HG03520 (cell line): ENCODE measurements at regions not wholly inside any gene's neighbourhood (a gene's known extent, or its start where the extent isn't known, plus 50 kb on each side); places are given as distances from the start of the nearest gene placed in this dataset.

Experiments
- ATAC-seq: cut with Tn5 transposase; IDR thresholded peaks from one replicate; pipeline ENCODE4 v1.9.1; 2021; ENCODE audit warnings: mild to moderate bottlenecking, moderate library complexity; ENCODE audit not compliant: unreplicated experiment

DNA sequence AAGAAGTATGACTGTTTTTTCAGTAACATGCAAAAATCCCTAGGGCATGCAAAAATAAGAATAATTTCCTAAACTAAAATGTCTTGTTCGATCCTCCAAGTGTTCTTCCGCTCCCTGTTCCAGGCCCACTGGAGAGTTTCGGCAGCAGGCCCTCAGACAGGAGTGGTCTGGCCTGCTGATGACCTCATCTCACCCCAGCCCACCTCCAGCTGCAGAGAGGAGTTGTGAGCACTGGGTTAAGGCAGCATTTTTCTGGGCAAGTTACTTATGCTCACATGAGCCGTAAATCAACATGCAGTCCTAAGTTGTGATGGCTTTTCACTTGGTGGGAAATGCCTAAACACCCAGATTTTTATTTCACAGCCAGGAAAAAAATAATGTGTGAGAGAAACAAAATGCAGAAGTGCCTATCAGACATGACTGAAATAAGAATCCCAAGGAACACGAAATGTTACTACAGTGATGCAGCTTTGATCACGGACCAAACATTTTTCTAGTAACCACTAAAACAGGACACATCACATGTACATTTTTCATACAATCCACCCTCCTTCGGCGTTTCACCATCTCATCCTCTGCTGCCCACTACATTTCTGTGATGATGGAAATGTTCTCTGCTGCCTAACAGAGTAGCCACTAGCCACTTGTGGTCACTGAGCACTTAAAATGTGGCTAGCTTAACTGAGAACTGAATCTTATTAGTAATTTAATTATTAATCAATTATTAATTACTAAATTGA lies 153.3 kb upstream of the TBL1X start:
- no peak for ATAC-seq

DNA sequence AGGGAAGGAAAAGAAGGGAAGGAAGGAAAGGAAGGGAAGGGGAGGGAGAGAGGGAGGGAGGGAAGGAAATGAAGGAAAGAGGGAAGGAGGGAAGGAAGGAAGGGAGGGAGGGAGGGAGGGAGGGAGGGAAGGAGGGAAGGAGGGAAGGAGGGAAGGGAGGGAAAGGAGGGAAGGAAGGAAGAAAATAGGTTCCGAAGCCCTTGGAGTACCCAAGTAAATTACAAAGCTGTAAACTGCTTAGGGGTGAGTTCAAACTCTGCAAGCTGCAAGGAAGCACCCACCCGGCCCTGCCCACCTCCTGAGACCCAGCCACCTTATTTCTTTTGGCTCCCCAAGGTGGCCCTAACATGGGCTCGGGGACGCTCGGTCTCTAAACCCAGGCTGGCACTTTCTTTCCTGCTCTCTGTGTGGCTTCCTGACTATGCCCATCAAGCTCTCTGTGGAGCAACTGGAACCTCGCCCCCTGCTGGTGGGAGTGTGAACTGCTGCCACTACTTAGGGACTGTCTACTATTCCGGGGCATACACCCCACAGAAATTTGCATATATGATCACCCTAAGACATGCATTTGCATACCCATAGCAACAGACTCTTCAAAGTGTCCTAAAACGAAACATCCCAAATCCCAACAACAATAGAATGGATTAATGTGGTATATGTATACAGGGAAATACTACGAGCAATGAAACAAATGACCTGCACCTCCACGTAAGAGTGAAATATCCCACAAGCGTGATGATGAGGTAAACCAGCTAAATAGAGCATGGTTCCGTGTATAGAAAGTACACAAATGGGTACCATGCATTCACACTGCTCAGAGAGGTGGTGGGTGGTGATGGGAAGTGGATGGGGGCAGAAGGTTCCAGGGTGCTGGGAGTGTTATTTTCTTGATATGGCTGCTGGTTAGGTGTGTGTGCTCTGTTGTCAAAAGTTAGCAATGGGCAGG lies 151.7 kb upstream of the TBL1X start:
- peak; percentile 95 for ATAC-seq

DNA sequence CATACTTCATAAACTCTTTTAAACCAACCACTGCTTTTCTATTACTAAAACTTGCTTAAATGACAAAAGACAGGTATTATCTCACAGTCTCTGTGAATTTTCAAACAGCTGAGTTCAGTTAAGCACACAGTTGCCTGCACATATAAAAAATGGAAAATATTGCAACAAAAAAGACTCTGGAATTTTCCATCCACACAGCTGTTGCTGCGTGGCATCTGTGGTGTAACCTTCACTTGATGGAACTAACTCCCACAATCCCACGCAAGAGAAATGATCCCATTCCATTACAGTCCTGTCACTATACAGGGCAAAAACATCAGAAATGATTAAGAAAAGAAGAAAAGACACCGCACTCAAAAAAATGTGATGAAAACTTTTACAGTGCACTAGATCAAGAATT lies 149.8 kb upstream of the TBL1X start:
- no peak for ATAC-seq

DNA sequence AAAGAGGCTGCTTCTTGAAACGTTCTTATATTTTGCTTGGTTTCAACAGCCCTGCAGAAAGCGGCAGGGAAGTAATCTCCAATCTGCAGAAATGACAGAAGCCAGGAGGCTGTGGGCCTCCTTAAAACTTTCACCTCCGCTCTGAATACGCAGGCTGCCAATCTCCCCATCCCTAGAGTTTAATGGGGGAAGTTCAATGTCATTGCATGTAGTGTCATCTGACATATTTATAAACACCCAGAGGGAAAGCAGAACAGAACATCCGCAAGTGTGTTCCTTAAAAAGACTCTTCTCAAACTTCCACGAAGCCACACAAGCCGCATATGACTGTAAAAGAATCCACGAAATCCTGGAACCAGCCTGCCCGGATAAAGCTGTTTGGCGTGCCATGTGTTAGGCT lies 148.8 kb upstream of the TBL1X start:
- no peak for ATAC-seq

DNA sequence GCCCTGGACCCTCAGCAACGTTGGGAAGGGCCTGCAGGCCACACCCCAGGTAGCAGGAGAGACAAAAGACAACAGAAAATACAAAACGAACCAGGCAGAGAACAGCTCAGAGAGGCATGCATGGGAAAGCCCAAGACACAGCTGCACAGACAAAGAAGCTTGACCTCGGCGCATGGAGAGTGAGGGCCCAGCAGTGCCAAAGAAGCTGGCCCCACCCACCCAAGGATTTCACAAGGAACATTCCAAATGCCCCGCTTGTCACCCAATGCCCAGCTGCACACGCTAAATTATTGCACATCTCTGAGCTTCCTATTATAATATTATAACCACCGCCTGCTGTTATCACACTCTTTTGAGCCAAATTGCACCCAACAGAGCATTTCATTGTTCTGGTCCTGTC lies 147.7 kb upstream of the TBL1X start:
- ATAC-seq = no peak

DNA sequence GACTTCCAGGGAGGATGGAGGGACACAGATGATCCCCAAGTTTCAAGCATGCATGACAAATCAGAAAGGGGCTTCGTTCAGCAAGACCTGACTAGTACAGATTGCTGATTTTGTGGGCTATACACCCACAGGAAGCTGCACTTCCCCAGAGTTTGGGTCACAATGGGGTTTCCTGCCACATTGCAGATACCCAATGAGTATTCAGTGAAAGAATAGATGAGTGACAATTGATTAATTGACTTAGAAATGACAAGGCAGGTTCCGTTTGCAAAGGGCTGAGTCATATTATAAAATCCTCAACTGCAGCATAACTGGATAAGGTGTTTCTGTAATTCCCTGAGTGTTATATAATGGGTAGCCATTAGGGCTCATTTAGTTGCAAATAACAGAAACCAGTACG lies 146.6 kb upstream of the TBL1X start:
- no peak for ATAC-seq

DNA sequence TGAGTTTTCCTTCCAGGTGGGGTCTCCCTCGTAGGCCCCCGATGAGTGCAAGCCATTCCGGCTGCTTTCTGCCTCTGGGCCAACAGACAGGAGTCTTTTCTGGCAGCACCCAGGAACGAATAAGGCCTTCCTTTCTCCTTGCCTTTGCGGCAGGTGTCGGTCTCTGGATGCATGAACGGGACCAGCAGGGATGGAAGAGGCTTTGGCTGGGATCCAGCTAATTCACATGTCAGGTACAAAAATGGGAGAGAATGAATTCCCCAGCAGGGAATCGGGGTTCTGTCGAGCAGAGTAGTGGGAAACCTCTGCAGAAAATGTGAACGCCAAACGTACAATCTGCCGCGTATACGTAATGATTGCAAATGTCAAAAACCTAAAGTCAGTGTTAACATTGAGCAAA lies 146.1 kb upstream of the TBL1X start:
- no peak for ATAC-seq

DNA sequence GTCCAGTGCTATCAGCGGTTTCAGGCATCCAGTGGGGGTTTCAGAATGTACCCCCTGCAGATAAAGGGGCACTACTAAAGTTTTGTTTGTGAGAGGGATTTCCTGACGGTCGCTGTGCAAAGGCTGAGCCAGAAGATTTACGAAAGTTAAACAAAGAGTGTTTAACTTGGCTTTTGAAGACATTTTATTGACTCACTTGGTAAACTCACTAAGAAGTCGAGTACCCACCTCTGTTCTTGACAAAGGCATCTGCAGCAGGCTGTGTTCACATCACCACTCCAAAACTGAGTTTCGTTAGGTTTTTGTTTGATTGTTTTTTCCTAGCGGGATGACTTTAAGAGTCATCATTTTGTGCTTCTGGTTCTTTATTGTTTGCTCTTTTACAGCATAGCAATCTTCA lies 143.9 kb upstream of the TBL1X start:
- no peak for ATAC-seq

DNA sequence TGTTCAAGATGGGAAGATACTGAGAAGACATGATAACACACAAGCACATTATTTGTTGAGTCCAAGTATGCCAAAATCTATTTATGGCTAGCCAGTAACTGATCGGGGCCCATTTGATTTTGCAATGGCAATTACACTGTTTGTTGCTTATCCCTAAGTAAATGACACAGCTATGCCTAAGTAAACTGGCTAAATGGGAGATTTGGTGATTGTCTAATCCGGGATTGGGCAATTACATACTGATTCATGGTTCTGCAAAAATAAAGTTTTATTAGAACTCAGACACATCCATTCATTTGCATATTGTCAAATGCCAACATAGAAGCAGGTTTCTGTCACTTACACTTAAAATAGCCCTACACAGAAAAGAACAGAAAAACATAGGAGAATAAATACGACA lies 140.2 kb upstream of the TBL1X start:
- ATAC-seq = no peak

DNA sequence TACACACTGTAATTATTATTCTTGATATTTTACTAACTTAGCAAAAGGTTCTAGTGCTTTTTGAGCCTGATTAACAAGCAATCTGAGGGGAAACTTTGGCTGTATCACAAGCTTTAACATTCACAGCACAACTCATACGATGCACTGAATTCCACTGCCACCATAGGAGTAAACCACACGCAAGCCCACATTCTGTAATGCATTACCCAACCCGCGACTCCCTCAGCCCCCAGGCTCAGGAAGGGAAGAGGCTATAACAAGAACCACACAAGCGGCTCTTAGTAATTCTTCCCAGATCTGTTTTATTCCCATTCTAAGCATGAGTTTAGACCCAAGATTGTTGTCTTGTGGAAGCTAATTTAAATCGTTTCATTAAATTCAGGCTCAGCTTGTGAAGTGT lies 138.5 kb upstream of the TBL1X start:
- ATAC-seq = no peak

DNA sequence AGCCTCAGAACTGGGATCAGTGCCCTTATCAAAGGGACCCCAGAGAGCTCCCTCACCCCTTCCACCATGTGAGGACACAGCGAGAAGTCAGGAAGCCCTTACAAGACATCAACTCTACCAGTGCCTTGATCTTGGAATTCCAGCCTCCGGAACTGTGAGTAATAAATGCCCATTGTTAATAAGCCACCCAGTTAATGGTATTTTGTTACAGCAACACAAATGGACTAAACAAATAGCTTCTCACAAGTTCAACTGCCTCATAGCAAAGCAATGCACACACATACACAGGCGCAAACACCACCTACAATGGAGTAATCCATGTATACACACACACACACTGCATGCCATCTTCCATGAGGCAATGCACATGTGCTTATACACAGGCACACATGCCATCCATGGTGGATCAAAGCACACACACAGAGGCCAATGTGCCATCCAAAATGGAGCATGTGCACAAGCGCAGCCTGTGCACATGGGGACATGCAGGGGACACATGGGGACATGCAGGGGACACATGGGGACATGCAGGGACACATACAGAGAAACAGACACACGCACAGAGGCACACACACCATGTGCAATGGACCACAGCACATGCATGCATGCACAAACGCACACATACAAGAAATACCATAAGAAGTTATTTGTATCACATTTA lies 137.6 kb upstream of the TBL1X start:
- no peak for ATAC-seq

DNA sequence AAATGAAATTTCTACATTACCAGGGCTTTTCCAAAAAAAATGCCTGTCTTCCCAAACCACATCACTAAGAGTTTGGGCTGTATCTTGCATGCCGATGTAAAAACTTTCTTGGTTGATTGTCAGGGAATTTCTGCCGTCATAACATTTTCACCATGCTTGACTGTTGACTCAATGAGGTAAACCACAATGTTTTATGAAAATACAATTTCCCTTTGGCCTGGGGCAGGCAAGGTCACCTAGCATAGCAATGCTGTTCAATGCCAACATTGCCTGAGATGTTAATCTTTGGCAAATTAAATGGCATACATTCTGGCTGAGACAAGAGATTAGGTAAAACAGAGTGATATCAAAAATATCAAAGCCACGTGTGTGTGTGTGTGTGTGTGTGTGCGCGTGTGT lies 137.1 kb upstream of the TBL1X start:
- ATAC-seq = no peak

DNA sequence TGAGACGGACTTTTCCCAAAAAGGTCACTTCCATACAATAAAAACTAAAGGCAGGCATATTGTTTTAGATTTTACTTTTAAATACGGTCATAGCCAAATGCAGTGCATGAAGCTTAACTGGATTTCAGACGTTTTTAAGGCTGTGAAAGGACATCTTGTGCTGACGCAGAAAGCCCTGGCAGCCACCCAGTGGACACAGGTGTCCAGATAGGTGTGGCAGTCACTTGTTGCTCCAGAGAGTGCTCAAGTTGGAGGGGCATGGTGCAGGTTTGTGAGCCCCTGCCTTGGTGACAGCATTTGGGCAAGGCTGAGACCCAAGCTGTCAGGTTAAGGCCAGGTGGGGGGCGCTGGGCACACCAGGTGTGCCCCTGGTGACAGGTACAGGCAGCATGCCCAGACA lies 135.8 kb upstream of the TBL1X start:
- ATAC-seq = no peak

DNA sequence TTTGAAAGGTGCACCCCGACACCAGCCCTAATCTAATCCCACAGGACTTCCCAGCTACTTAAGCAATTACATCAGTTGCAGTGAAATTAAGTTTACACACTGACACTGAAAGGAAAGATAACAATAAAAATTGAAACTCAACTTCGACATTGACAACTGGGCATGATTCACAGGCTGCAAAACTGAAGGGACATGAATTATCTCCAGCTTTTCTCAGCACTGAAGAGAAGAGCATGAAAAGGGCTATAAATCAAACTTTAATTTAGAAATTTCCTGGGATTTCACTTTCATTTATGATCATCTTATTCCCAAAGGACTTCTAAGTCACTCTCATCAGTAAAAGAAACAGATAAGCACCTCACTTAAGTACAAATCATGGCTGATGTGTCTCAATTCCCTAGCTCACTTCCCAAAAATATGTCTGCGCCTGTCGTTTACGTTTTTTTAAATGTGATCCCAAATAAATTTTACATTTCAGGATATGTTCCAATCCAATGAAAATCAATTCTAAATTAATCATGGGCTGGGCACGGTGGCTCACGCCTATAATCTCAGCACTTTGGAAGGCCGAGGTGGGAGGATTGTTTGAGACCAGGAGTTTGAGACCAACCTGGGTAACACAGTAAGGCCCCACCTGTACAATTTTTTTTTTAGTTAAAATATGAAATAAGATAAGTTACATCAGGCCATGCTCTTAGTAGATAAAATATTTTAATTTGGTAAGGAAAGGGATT lies 134.4 kb upstream of the TBL1X start:
- no peak for ATAC-seq

DNA sequence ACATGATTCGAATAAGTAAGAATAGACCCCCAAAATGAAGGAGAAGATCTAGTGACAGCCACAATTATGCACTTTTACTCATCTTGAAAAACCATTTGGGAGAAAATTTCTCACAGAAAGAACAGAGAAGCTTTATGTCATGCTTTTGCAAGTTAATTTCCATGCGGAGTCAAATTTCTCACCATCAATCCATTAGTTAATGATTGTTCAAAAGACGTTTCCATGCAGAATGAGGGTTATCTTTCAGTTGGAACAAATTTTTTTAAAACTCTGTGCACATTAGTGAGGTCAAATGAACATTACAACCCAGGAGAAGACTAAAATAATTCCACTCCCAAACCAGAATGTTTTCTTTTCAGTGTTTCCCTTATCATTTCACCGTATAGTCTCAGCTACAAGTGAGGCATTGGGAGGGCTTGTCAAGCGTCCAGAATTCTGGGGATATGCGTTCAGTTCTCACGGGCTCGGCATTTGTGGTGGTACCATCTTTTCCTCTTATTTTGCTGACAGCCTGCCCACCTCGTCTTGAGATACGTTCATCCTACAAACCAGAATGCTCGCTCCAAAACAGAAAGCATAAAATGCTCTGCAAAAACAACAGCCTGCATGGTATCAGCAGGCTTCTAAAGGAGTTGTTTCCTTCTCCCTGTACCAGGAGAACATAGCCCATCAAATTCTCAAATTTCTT lies 130.8 kb upstream of the TBL1X start:
- no peak for ATAC-seq

DNA sequence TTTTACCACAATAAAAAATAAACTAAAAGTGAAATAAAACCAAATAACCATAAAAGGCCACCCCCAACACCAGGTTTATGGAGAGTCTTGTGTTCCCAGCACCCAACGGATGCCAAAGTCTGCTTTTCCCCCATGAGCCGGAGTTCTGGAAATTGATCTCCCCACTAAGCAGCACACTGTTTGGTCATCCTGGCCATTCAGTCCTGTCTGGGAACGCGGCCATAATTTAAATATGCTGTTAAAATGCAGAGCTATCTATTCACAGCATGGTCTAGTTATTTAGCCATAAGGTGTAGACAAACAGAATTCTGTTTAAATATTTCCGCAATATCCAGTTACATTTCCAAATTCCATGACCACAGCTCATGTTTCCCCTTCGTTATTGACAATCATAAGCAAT lies 129.6 kb upstream of the TBL1X start:
- ATAC-seq = no peak

DNA sequence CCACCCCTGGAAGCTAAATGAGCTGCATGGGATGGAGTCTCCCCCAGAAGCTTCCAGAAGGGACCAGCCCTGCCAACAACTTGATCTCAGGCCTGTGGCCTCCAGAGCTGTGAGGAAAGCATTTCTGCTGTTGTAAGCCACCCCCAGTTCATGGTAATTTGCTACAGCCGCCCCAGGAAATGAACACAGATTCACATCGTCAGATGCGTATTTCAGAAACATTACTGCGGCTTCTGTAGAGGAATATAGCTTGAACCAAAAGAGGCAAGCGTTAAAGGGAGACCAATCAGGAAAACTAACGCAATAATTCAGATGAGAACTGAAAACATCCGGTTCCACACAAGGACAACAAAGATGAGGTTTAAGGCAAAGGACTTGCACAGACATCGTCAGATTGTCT lies 128.4 kb upstream of the TBL1X start:
- ATAC-seq = no peak

DNA sequence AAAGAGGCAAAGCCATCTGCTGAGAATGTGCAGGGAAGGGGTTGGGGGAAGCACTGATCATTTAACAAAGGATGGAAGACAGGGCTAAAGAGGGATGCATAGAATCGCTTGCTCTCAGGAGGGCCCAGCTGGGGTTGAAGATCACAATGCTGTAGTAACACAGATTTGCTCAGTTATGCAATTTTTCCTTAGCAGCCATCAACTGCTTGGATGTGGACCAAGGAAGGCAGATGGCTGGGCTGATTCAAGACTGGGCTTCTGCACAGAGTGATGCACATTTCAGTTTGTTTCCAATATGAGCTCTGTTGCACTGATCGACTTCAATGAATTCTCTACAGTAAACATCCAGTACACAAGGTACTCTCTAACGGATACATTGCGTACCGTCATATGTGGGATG lies 127.8 kb upstream of the TBL1X start:
- no peak for ATAC-seq

DNA sequence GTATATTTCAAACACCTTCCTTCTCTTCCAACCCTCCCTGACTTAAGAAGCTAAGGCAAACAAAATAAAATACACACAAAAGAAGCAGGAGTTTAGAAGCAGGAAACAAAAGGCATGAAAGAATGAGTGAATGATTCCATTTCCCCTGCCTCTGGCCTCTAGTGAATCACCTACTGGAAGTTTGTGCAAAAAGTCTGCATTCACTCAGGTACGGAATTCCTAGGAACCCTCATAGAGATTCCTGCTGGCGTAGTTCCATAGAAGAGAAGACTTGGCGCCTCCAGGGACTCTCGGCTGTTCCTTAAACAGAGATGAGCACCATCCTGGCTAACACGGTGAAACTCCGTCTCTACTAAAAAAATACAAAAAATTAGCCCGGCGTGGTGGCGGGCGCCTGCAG lies 125.9 kb upstream of the TBL1X start:
- no peak for ATAC-seq
